Tibial nerve (tissue), 4 donors: ENCODE measurements at regions not wholly inside any gene's neighbourhood (a gene's known extent, or its start where the extent isn't known, plus 50 kb on each side); places are given as distances from the start of the nearest gene placed in this dataset.

Source experiments
- DNase-seq, 2 donors: peaks; one replicate each; pipeline ENCODE4 v3.0.0-alpha.2; 2019; ENCODE audit warnings: low spot score in 2 of 2
- H3K27ac ChIP-seq, 4 donors: fragments of 200-600 bp; sonication (generic) in 3 of 4; one replicate each; pipeline ENCODE4 v1.5.1; 2017 to 2019; ENCODE audit warnings: mild to moderate bottlenecking in 1 of 4
- H3K27me3 ChIP-seq, 2 donors: fragments of 200-600 bp; sonication (generic) in 1 of 2; one replicate each; pipeline versions ENCODE4 v1.5.1 to v1.6.0; 2017 to 2019
- H3K36me3 ChIP-seq, 3 donors: fragments of 200-600 bp; sonication (generic); one replicate each; pipeline ENCODE4 v1.5.1; 2018 to 2019
- H3K4me1 ChIP-seq, 4 donors: fragments of 200-600 bp; sonication (generic) in 3 of 4; one replicate each; pipeline ENCODE4 v1.5.1; 2017 to 2019
- H3K4me3 ChIP-seq, 4 donors: fragments of 200-600 bp; sonication (generic) in 3 of 4; one replicate each; pipeline ENCODE4 v1.5.1; 2017 to 2019; ENCODE audit warnings: mild to moderate bottlenecking in 1 of 4, moderate library complexity in 1 of 4
- H3K9me3 ChIP-seq, 4 donors: fragments of 200-600 bp; sonication (generic) in 3 of 4; one replicate each; pipeline ENCODE4 v1.5.1; 2017 to 2019
- CTCF ChIP-seq, 5 experiments: fragments of 200-600 bp in 3 of 5; fragments of 450-650 bp in 2 of 5; sonication (generic) in 3 of 5; IDR thresholded peaks; one replicate each; pipeline ENCODE4 v1.5.1; 2016 to 2019; ENCODE audit warnings: antibody characterized with exemption in 5 of 5, mild to moderate bottlenecking in 3 of 5, moderate library complexity in 2 of 5
- EP300 ChIP-seq, 2 donors: sonication (generic); formaldehyde crosslinking; IDR thresholded peaks; one replicate each; pipeline ENCODE4 v1.6.1; 2017; ENCODE audit warnings: antibody characterized with exemption in 2 of 2, mild to moderate bottlenecking in 1 of 2
- POLR2A ChIP-seq, 2 donors: fragments of 450-650 bp; IDR thresholded peaks; one replicate each; pipeline ENCODE4 v1.6.1; 2017; ENCODE audit warnings: antibody characterized with exemption in 2 of 2, mild to moderate bottlenecking in 2 of 2, moderate library complexity in 2 of 2
- WGBS, 2 donors: methylation state at CpG; one replicate each; pipeline ENCODE4 v1.1.5; 2018; 5-methylcytosine and 5-hydroxymethylcytosine counted together

- peaks cover 0 to 3% of the 10 kb centered on the region in 2 donors for H3K27me3 ChIP-seq
- peaks cover 0 to 28% (median 1%) of the 10 kb centered on the region in 4 donors for H3K4me1 ChIP-seq
- peaks cover 0 to 6% (median 0%) of the 10 kb centered on the region in 4 donors for H3K9me3 ChIP-seq
- H3K27ac ChIP-seq = peak overlapping the region in 1 of 4 donors; percentile 2
- no peaks in the 10 kb centered on the region for H3K36me3 ChIP-seq
- no peak for TF ChIP-seq POLR2A (IDR thresholded peaks at IDR 0.05)
- no peak for TF ChIP-seq EP300 (IDR thresholded peaks at IDR 0.05)
- TF ChIP-seq CTCF (IDR thresholded peaks at IDR 0.05) = no peak
- DNase-seq = no peak
- WGBS, 2 donors = 40 to 53% methylated on average over 4 of the region's 4 CpGs
- H3K4me3 ChIP-seq = no peak overlapping the region
Measured at GRCh38 chr22:27674261-27674923, 127.2 kb downstream of the MN1 start.

DNA sequence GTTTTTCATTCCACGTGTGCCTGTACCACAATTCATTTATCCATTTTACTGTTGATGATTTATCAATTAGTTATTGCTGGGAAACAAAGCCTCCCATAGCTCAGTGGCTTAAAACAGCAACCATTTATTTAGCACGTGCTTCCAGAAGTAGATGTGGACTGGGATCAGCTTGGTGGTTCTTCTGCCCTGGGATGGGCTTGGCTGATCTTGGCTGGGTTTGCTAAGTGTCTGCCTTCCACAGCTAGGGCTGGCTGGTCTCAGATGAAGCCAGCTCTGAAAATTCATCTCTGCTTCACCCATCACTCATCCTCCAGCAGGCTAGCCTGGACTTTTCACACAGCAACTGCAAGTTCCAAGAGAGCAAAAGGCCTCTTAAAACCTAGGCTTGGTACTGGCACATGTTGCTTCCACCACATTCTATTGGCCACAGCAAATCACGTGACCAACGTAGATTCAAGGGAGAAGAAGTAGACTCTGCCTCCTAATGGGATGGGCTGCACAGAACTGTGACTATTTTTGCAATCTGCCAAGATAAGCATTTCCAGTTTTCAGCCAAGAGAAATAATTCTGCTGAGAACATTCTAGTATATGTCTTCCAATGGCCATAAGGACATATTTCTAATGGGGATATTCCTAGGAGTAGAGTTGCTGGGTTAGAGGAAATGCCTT, 124.9 kb downstream of the MN1 start:
- H3K4me1 ChIP-seq = peaks cover 0 to 7% (median 0%) of the 10 kb centered on the region in 4 donors
- peaks cover 0 to 6% (median 0%) of the 10 kb centered on the region in 4 donors for H3K9me3 ChIP-seq
- TF ChIP-seq CTCF (IDR thresholded peaks at IDR 0.05) = no peak
- no peak for TF ChIP-seq EP300 (IDR thresholded peaks at IDR 0.05)
- TF ChIP-seq POLR2A (IDR thresholded peaks at IDR 0.05) = no peak
- H3K36me3 ChIP-seq = no peaks in the 10 kb centered on the region
- no peak overlapping the region for H3K4me3 ChIP-seq
- H3K27me3 ChIP-seq = peaks cover 0 to 3% of the 10 kb centered on the region in 2 donors
- DNase-seq = no peak
- 81 to 82% methylated on average over 4 of the region's 4 CpGs for WGBS, 2 donors
- no peak overlapping the region for H3K27ac ChIP-seq

- Histone ChIP-seq H3K27ac (no peak overlapping the region), H3K36me3 (no peaks in the 10 kb centered on the region), H3K9me3 (peaks cover 0 to 6% (median 0%) of the 10 kb centered on the region in 4 donors), H3K27me3 (peaks cover 0 to 3% of the 10 kb centered on the region in 2 donors), H3K4me1 (peaks cover 0 to 7% (median 0%) of the 10 kb centered on the region in 4 donors), H3K4me3 (no peak overlapping the region)
- DNase-seq = no peak
- TF ChIP-seq CTCF (IDR thresholded peaks at IDR 0.05) (no peak), POLR2A (IDR thresholded peaks at IDR 0.05) (no peak), EP300 (IDR thresholded peaks at IDR 0.05) (no peak)
- 75 to 77% methylated on average over 26 to 27 of the region's 27 CpGs for WGBS, 2 donors
Measured at GRCh38 chr22:27677905-27678458, 123.6 kb downstream of the MN1 start.

DNA sequence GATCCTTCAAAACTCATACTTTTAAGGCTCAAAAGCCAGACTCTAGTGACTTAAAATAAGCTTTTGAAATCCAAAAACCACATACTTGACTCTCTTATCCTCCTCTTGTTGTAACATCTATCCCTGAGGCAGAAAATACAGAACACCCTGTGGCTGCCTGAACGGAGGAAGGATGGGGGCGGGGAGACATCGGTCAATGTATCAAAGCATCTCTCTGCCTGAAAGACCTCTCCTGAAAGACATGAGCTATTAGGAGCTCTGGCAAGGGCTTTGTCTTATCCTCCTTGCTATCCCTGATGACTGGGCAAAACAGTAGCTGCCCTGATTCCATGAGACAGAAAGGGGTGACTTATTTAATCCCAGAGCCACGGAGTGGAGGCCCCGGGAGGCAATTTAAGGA, 122.4 kb downstream of the MN1 start:
- 60% methylated on average over 5 of the region's 5 CpGs for WGBS, 2 donors
- peaks cover 0 to 3% of the 10 kb centered on the region in 2 donors for H3K27me3 ChIP-seq
- H3K9me3 ChIP-seq = peaks cover 0 to 6% (median 0%) of the 10 kb centered on the region in 4 donors
- H3K4me1 ChIP-seq = no peaks in the 10 kb centered on the region
- no peak overlapping the region for H3K27ac ChIP-seq
- H3K4me3 ChIP-seq = no peak overlapping the region
- H3K36me3 ChIP-seq = no peaks in the 10 kb centered on the region
- TF ChIP-seq CTCF (IDR thresholded peaks at IDR 0.05) (no peak), EP300 (IDR thresholded peaks at IDR 0.05) (no peak), POLR2A (IDR thresholded peaks at IDR 0.05) (no peak)
- DNase-seq = no peak
